SK-N-SH treated with all-trans-retinoic acid at 6 μM for 48 hours (cell line): ENCODE measurements at regions not wholly inside any gene's neighbourhood (a gene's known extent, or its start where the extent isn't known, plus 50 kb on each side); places are given as distances from the start of the nearest gene placed in this dataset.

Experiments
- ARNTL ChIP-seq: fragments of 450-650 bp; formaldehyde crosslinking; IDR thresholded peaks from 2 replicates; pipeline ENCODE4 v1.5.0; 2020; ENCODE audit warnings: low read depth, mild to moderate bottlenecking, moderate library complexity, borderline replicate concordance
- CREB5 ChIP-seq: fragments of 250-450 bp; sonication (Bioruptor Pico); IDR thresholded peaks from 2 replicates; pipeline ENCODE4 v1.5.1; 2020; ENCODE audit warnings: low read depth, mild to moderate bottlenecking, moderate library complexity
- ISL1 ChIP-seq: fragments of 250-450 bp; sonication (Bioruptor Pico); IDR thresholded peaks from 2 replicates; pipeline ENCODE4 v2.1.2; 2022; ENCODE audit warnings: mild to moderate bottlenecking, moderate library complexity
- POU6F1 ChIP-seq: fragments of 250-450 bp; sonication (Bioruptor Pico); IDR thresholded peaks from 2 replicates; pipeline ENCODE4 v1.8.0; 2021; ENCODE audit warnings: low read depth, mild to moderate bottlenecking, moderate library complexity, borderline replicate concordance
- TCF4 ChIP-seq: fragments of 250-450 bp; sonication (Bioruptor Pico); IDR thresholded peaks from 2 replicates; pipeline ENCODE4 v1.8.0; 2021; ENCODE audit warnings: mild to moderate bottlenecking, moderate library complexity, borderline replicate concordance
- ZFP3 ChIP-seq: fragments of 250-450 bp; sonication (Bioruptor Pico); IDR thresholded peaks from 2 replicates; pipeline ENCODE4 v1.5.0; 2020; ENCODE audit warnings: mild to moderate bottlenecking, moderate library complexity
- ZFP30 ChIP-seq: fragments of 450-650 bp; formaldehyde crosslinking; IDR thresholded peaks from 2 replicates; pipeline ENCODE4 v1.5.0; 2022; ENCODE audit warnings: mild to moderate bottlenecking, moderate library complexity

GRCh38 chr2:129849559-129850160, 129.8 kb upstream of the RAB6C start:
- TF ChIP-seq ISL1 (CRISPR knock-in tag) = no peak
- TF ChIP-seq TCF4 (CRISPR knock-in tag) = no peak
- no peak for TF ChIP-seq ZFP30 (CRISPR knock-in tag)
- no peak for TF ChIP-seq CREB5 (CRISPR knock-in tag)
- no peak for TF ChIP-seq POU6F1 (CRISPR knock-in tag)
- no peak for TF ChIP-seq ARNTL (CRISPR knock-in tag)
- no peak for TF ChIP-seq ZFP3
